ENCODE measurements at regions not wholly inside any gene's neighbourhood (a gene's known extent, or its start where the extent isn't known, plus 50 kb on each side); places are given as distances from the start of the nearest gene placed in this dataset.

DNA sequence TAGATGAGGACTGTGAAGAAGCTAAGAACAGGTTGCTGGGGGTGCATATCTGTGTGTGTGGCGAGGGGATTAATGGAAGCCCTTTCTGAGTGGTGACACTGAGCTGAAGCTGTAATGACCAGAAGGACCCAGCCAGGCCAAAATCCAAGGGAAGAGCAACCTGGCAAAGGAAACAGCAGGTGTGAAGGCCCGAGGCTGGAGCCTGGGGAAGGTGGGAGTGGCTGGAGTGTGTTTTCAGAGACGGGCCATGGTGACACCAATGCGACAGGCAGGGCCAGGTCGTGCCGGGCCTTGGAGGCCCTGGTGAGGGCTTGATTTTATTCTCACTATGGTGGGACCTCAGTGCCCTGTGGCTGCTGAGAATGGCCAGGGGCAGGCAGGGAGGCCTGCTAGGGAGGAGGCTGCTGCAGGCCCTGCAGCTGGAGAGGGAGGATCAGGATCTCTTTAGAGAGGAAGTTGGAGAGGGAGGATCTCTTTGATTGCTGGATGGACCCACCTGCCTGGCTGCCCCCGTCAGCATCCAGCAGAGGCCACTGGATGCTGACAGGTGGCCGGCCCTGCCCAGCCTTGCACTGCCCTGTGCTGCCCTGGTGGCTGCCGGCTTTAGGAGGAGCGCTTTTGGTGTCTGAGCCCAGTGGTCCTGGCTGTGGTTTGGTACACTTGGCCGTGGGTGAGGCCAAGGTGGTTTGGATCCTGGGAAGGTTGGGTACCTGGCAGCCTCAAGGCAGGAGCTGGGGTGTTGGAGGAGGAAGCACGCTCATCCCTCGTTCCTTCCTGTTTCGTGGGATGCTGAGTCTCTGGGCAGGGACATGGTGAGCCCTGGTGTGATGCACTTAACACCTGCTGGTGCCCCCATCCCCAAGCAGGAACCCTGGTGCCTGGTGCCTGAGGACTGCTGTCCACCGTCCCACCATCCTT, 188.3 kb downstream of the SEC14L1 start:
- Histone ChIP-seq H3K27ac (ENCODE audit: low read depth, low read length) (no peak overlapping the region), H3K27me3 (ENCODE audit: control insufficient read depth, insufficient read depth, low read length) (no peaks in the 10 kb centered on the region), H3K4me3 (ENCODE audit: low read depth, low read length) (no peak overlapping the region), H3K9me3 (ENCODE audit: control insufficient read depth, insufficient read depth, low read length) (peaks cover 17% of the 10 kb centered on the region)
- POLR2A ChIA-PET, result interaction anchor here (0.5 kb wide), 1 partner anchor 32 kb away, joined by 4 read pairs; no protein-coding TSS in a partner anchor
- no peak for DNase-seq (ENCODE audit: low read depth, low spot score)
- TF ChIP-seq, protein P1, sequence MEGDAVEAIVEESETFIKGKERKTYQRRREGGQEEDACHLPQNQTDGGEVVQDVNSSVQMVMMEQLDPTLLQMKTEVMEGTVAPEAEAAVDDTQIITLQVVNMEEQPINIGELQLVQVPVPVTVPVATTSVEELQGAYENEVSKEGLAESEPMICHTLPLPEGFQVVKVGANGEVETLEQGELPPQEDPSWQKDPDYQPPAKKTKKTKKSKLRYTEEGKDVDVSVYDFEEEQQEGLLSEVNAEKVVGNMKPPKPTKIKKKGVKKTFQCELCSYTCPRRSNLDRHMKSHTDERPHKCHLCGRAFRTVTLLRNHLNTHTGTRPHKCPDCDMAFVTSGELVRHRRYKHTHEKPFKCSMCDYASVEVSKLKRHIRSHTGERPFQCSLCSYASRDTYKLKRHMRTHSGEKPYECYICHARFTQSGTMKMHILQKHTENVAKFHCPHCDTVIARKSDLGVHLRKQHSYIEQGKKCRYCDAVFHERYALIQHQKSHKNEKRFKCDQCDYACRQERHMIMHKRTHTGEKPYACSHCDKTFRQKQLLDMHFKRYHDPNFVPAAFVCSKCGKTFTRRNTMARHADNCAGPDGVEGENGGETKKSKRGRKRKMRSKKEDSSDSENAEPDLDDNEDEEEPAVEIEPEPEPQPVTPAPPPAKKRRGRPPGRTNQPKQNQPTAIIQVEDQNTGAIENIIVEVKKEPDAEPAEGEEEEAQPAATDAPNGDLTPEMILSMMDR (IDR thresholded peaks at IDR 0.05; ENCODE audit: low read depth, low read length), result no peak
- CTCF ChIA-PET, result interaction anchor here (0.6 to 3.4 kb wide), 3 partner anchors 100 to 1737 kb away, joined by 3 to 51 read pairs (median 3); no protein-coding TSS in a partner anchor

GRCh38 chr17:77329741-77330531, 189.2 kb downstream of the SEC14L1 start:
- DNase-seq (ENCODE audit: low read depth, low spot score), result no peak

DNA sequence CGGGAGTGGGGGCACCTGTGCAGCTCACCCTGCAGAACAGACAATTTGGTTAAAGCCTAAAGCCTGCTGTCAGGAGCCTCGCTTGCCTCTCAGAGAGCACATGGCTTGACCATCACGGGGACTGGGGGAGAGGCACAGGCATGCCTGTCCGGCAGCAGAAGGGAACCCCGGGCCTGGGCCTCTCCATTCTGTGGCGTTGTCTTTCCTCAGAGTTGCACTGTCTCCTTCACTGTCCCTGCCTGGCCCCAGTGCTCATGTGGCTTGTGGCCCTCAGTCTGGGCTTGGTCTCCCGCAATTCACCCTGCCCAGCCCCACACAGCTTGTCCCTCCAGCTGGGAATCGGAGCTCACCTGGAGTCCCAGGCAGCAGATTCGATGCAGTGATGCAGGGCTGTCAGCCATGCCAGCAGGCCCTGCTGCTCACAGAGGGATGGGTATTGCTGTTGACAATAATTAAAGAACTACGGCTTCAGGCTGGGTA, 189.9 kb downstream of the SEC14L1 start:
- Histone ChIP-seq H3K9me3 (ENCODE audit: control insufficient read depth, insufficient read depth, low read length) (peaks cover 11% of the 10 kb centered on the region), H3K4me3 (ENCODE audit: low read depth, low read length) (no peak overlapping the region), H3K27ac (ENCODE audit: low read depth, low read length) (no peak overlapping the region), H3K27me3 (ENCODE audit: control insufficient read depth, insufficient read depth, low read length) (no peaks in the 10 kb centered on the region)
- POLR2A ChIA-PET, result interaction anchor here (1.4 to 2.2 kb wide), 2 partner anchors 44 to 99 kb away, joined by 6 to 9 read pairs; no protein-coding TSS in a partner anchor
- DNase-seq (ENCODE audit: low read depth, low spot score), result no peak
- TF ChIP-seq, protein P1 (IDR thresholded peaks at IDR 0.05; ENCODE audit: low read depth, low read length), result no peak
- CTCF ChIA-PET, result interaction anchor here (0.6 to 3.4 kb wide), 27 partner anchors 13 to 176 kb away, joined by 3 to 51 read pairs (median 5); no protein-coding TSS in a partner anchor

More at GRCh38 chr17:77329741-77330531, 189.2 kb downstream of the SEC14L1 start:
- H3K9me3 ChIP-seq (ENCODE audit: control insufficient read depth, insufficient read depth, low read length), result peaks cover 17% of the 10 kb centered on the region
- no peak overlapping the region for H3K4me3 ChIP-seq (ENCODE audit: low read depth, low read length)
- H3K27ac ChIP-seq (ENCODE audit: low read depth, low read length), result no peak overlapping the region
- TF ChIP-seq, protein P1 (IDR thresholded peaks at IDR 0.05; ENCODE audit: low read depth, low read length), result no peak
- H3K27me3 ChIP-seq (ENCODE audit: control insufficient read depth, insufficient read depth, low read length), result no peaks in the 10 kb centered on the region
- ChIA-PET CTCF (interaction anchor here (0.8 to 3.4 kb wide), 11 partner anchors 21 to 167 kb away, joined by 3 to 51 read pairs (median 4); no protein-coding TSS in a partner anchor), POLR2A (interaction anchor here (0.5 to 2.2 kb wide), 2 partner anchors 31 to 99 kb away, joined by 4 to 9 read pairs; no protein-coding TSS in a partner anchor)

DNA sequence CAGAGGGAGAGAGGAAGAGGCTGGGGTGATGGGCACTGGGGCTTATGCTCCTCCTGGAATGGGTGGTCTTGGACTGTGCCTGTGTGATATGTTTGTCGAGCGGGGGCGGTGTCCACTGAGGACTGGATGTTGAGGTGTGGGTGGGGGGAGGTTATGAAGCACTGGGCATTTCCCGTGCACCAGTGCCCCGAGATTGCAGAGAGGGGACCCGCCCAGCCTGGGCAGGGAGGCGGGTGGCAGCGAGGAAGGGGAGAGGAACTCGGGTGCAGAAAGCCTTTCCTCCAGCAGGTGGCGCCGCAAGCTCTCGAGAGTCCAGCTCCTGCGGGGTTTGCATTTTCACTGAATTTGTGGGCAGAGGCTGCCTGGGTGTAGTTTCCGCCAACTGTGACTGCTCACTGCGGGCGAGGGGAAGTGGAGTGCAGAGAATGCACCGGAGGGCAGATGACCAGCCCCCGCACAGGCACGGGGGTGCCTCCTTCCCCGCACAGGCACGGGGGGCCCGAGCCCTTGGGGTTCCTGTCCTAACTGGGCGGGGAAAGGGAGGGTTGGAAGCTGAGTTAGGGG, 190.6 kb downstream of the SEC14L1 start:
- DNase-seq (ENCODE audit: low read depth, low spot score), result no peak
- Histone ChIP-seq H3K9me3 (ENCODE audit: control insufficient read depth, insufficient read depth, low read length) (peaks cover 8% of the 10 kb centered on the region), H3K27ac (ENCODE audit: low read depth, low read length) (peak overlapping the region; percentile 73), H3K27me3 (ENCODE audit: control insufficient read depth, insufficient read depth, low read length) (no peaks in the 10 kb centered on the region), H3K4me3 (ENCODE audit: low read depth, low read length) (no peak overlapping the region)
- POLR2A ChIA-PET, result interaction anchor here (0.6 to 2.2 kb wide), 12 partner anchors 41 to 1016 kb away, joined by 3 to 9 read pairs (median 4); no protein-coding TSS in a partner anchor
- TF ChIP-seq, protein P1 (IDR thresholded peaks at IDR 0.05; ENCODE audit: low read depth, low read length), result peak; percentile 93
- CTCF ChIA-PET, result interaction anchor here (0.6 to 3.4 kb wide), 38 partner anchors 8 to 208 kb away, joined by 3 to 51 read pairs (median 4); no protein-coding TSS in a partner anchor
